A549 (cell line): ENCODE measurements at regions not wholly inside any gene's neighbourhood (a gene's known extent, or its start where the extent isn't known, plus 50 kb on each side); places are given as distances from the start of the nearest gene placed in this dataset.

ENCODE experiments used
- BHLHE40 ChIP-seq: IDR thresholded peaks from 2 replicates; pipeline ENCODE4 v1.6.1; 2012; ENCODE audit warnings: low read depth, low read length, inconsistent platforms
- CTCF ChIP-seq: fragments of >200 bp; sonication (Bioruptor Twin); formaldehyde crosslinking; IDR thresholded peaks from 3 replicates; pipeline ENCODE4 v1.5.1; 2016
- NR3C1 ChIP-seq: fragments of >200 bp; sonication (Bioruptor Twin); formaldehyde crosslinking; IDR thresholded peaks from 3 replicates; pipeline ENCODE4 v1.6.1; 2017
- POLR2A ChIP-seq: IDR thresholded peaks from 2 replicates; pipeline ENCODE4 v1.6.1; 2012; ENCODE audit warnings: mild to moderate bottlenecking, low read length
- REST ChIP-seq: fragments of 200-600 bp; sonication (generic); IDR thresholded peaks from 2 replicates; pipeline ENCODE4 v1.6.1; 2016; ENCODE audit warnings: antibody characterized with exemption, mild to moderate bottlenecking, moderate library complexity
- SMC3 ChIP-seq: fragments of >200 bp; sonication (Bioruptor Twin); formaldehyde crosslinking; IDR thresholded peaks from 3 replicates; pipeline ENCODE4 v1.6.1; 2018; ENCODE audit warnings: inconsistent platforms

GRCh38 chr10:4012848-4013247 lies 227.8 kb upstream of the KLF6 start:
- no peak for TF ChIP-seq POLR2A
- no peak for TF ChIP-seq REST
- no peak for TF ChIP-seq CTCF
- TF ChIP-seq BHLHE40 = no peak
- TF ChIP-seq SMC3 = no peak
- no peak for TF ChIP-seq NR3C1
